ENCODE measurements at regions not wholly inside any gene's neighbourhood (a gene's known extent, or its start where the extent isn't known, plus 50 kb on each side); places are given as distances from the start of the nearest gene placed in this dataset.

- TF ChIP-seq CTCF (conservative IDR thresholded peaks at IDR 0.05 in 1 of 2, IDR thresholded peaks at IDR 0.05 in 1 of 2; ENCODE audit: extremely low read depth in 1 of 2, insufficient read depth in 1 of 2, low read depth in 1 of 2, low read length in 2 of 2) (no peak), EZH2 (IDR thresholded peaks at IDR 0.05; ENCODE audit: borderline replicate concordance, low read length) (no peak)
These were observed 580.4 kb upstream of the KLF4 start for GRCh38 chr9:108069991-108070390.
